CD14-positive monocyte (primary cell): ENCODE measurements at regions not wholly inside any gene's neighbourhood (a gene's known extent, or its start where the extent isn't known, plus 50 kb on each side); places are given as distances from the start of the nearest gene placed in this dataset.

ENCODE experiments used
- DNase-seq, 3 donors: peaks; one replicate each; pipeline ENCODE4 v3.0.0-alpha.2; 2011 to 2022
- H2AFZ ChIP-seq: 2 replicates; pipeline ENCODE4 v1.6.0; 2012; ENCODE audit warnings: mild to moderate bottlenecking, low read depth, low read length, inconsistent platforms; ENCODE audit not compliant: insufficient read depth, poor library complexity, severe bottlenecking
- H3K27ac ChIP-seq, 2 donors: 1 replicate in 1 of 2; 2 replicates in 1 of 2; pipeline ENCODE4 v1.5.1; 2012 to 2013; ENCODE audit warnings: low read length in 2 of 2, control low read depth in 1 of 2, inconsistent platforms in 1 of 2, low read depth in 1 of 2, mild to moderate bottlenecking in 1 of 2
- H3K27me3 ChIP-seq, 2 donors: one replicate each; pipeline versions ENCODE4 v1.6.0 to v1.6.1; 2011 to 2013; ENCODE audit warnings: low read length in 2 of 2; ENCODE audit not compliant: control insufficient read depth in 2 of 2, insufficient read depth in 2 of 2
- H3K36me3 ChIP-seq, 2 donors: replicated peaks in 1 of 2; 1 replicate in 1 of 2; 2 replicates in 1 of 2; pipeline versions ENCODE4 v1.5.1 to v1.6.1; 2012 to 2013; ENCODE audit warnings: low read length in 2 of 2, control low read depth in 1 of 2, inconsistent platforms in 1 of 2, mild to moderate bottlenecking in 1 of 2; ENCODE audit not compliant: insufficient read depth in 2 of 2, control insufficient read depth in 1 of 2
- H3K4me1 ChIP-seq, 2 donors: 1 replicate in 1 of 2; 2 replicates in 1 of 2; pipeline versions ENCODE4 v1.5.1 to v1.6.1; 2012 to 2013; ENCODE audit warnings: low read length in 2 of 2, control low read depth in 1 of 2, inconsistent platforms in 1 of 2, mild to moderate bottlenecking in 1 of 2, moderate library complexity in 1 of 2; ENCODE audit not compliant: insufficient read depth in 2 of 2, control insufficient read depth in 1 of 2
- H3K4me2 ChIP-seq: replicated peaks from 2 replicates; pipeline ENCODE3; 2012; ENCODE audit warnings: low read length, moderate library complexity, mild to moderate bottlenecking; ENCODE audit not compliant: poor library complexity, severe bottlenecking; ENCODE audit errors: extremely low read depth
- H3K4me3 ChIP-seq, 3 experiments: fragments of 200-600 bp in 1 of 3; sonication (generic) in 1 of 3; replicated peaks in 1 of 3; 1 replicate in 2 of 3; 2 replicates in 1 of 3; pipeline ENCODE4 v1.5.1; 2011 to 2013; ENCODE audit warnings: low read length in 3 of 3, mild to moderate bottlenecking in 3 of 3, control low read depth in 2 of 3, low read depth in 2 of 3, inconsistent platforms in 1 of 3, moderate library complexity in 1 of 3
- H3K79me2 ChIP-seq: 2 replicates; pipeline ENCODE4 v1.6.0; 2012; ENCODE audit warnings: mild to moderate bottlenecking, control low read depth, inconsistent platforms, low read length, moderate library complexity; ENCODE audit not compliant: insufficient read depth
- H3K9ac ChIP-seq: 2 replicates; pipeline ENCODE4 v1.6.0; 2017; ENCODE audit warnings: low read length, mild to moderate bottlenecking; ENCODE audit not compliant: insufficient read depth, poor library complexity, severe bottlenecking
- H3K9me3 ChIP-seq, 2 donors: replicated peaks in 1 of 2; 1 replicate in 1 of 2; 2 replicates in 1 of 2; pipeline versions ENCODE4 v1.5.1 to v1.6.1; 2012 to 2013; ENCODE audit warnings: low read length in 2 of 2, control low read depth in 1 of 2; ENCODE audit not compliant: control insufficient read depth in 1 of 2, insufficient read depth in 1 of 2
- H4K20me1 ChIP-seq: 2 replicates; pipeline ENCODE4 v1.6.0; 2012; ENCODE audit warnings: mild to moderate bottlenecking, low read length, control low read depth, moderate library complexity; ENCODE audit not compliant: insufficient read depth
- H3K27ac Mint-ChIP-seq, 7 donors: one replicate each; pipeline ENCODE4 v1.8.0; 2020; ENCODE audit warnings: mild to moderate bottlenecking in 7 of 7, mixed read lengths in 7 of 7, moderate library complexity in 6 of 7, inconsistent platforms in 2 of 7
- H3K27me3 Mint-ChIP-seq, 3 donors: one replicate each; pipeline ENCODE4 v1.8.0; 2021 to 2022; ENCODE audit warnings: low read depth in 3 of 3, mild to moderate bottlenecking in 3 of 3, mixed read lengths in 3 of 3, moderate library complexity in 3 of 3, inconsistent platforms in 1 of 3
- H3K36me3 Mint-ChIP-seq, 2 donors: one replicate each; pipeline ENCODE4 v1.8.0; 2020; ENCODE audit warnings: mixed read lengths in 2 of 2, inconsistent platforms in 1 of 2, mild to moderate bottlenecking in 1 of 2
- H3K4me1 Mint-ChIP-seq: one replicate; pipeline ENCODE4 v1.8.0; 2020; ENCODE audit warnings: mild to moderate bottlenecking, mixed read lengths
- H3K4me3 Mint-ChIP-seq, 2 donors: one replicate each; pipeline ENCODE4 v1.8.0; 2020; ENCODE audit warnings: mild to moderate bottlenecking in 2 of 2, mixed read lengths in 2 of 2, moderate library complexity in 1 of 2
- H3K9me3 Mint-ChIP-seq, 7 donors: one replicate each; pipeline ENCODE4 v1.8.0; 2020 to 2022; ENCODE audit warnings: mixed read lengths in 7 of 7, mild to moderate bottlenecking in 6 of 7, moderate library complexity in 6 of 7, inconsistent platforms in 2 of 7
- CTCF ChIP-seq: fragments of 200-600 bp; IDR thresholded peaks from one replicate; pipeline ENCODE4 v1.8.0; 2022; ENCODE audit warnings: antibody characterized with exemption, mild to moderate bottlenecking
- WGBS: methylation state at CpG from one replicate; pipeline ENCODE4 v1.1.5; 2013; ENCODE audit warnings: missing lambda C conversion rate; ENCODE audit not compliant: insufficient coverage; 5-methylcytosine and 5-hydroxymethylcytosine counted together
- intact Hi-C, 2 donors: fragments of 100-400 bp; cut with micrococcal nuclease; formaldehyde crosslinking; loops; one replicate each; pipeline versions ENCODE4 v1.15.0 to v1.15.1; 2023

GRCh38 chr1:244952940-244953339, 88.6 kb upstream of the HNRNPU start:
- Histone ChIP-seq H2AFZ (peak overlapping the region; percentile 83), H3K9ac (peak overlapping the region; percentile 35), H3K4me1 (peaks cover 26% of the 10 kb centered on the region in 2 donors), H3K27ac (peak overlapping the region in 1 of 2 donors; percentile 57), H3K27me3 (no peaks in the 10 kb centered on the region), H3K4me2 (peak overlapping the region; percentile 67), H3K36me3 (no peaks in the 10 kb centered on the region), H3K4me3 (peak overlapping the region in 2 of 3 experiments; percentile 43 to 64), H4K20me1 (no peaks in the 10 kb centered on the region), H3K79me2 (no peaks in the 10 kb centered on the region), H3K9me3 (no peaks in the 10 kb centered on the region)
- Mint-ChIP-seq H3K36me3 (no peaks in the 10 kb centered on the region), H3K4me3 (peak overlapping the region; percentile 68 to 82), H3K27ac (peak overlapping the region in 6 of 7 donors; percentile 42 to 81 (median 58)), H3K4me1 (peaks cover 34% of the 10 kb centered on the region), H3K27me3 (peaks cover 0 to 2% (median 0%) of the 10 kb centered on the region in 3 donors), H3K9me3 (peaks cover 0 to 1% (median 0%) of the 10 kb centered on the region in 7 donors)
- no peak for TF ChIP-seq CTCF
- intact Hi-C loops: no loop called here
- DNase-seq: no peak
- 7% methylated on average over 5 of the region's 8 CpGs for WGBS

GRCh38 chr1:244952280-244952933, 88.1 kb upstream of the HNRNPU start:
- H3K9ac ChIP-seq: peak overlapping the region; percentile 35
- peak overlapping the region in 2 of 3 experiments; percentile 43 to 64 for H3K4me3 ChIP-seq
- peak overlapping the region; percentile 67 for H3K4me2 ChIP-seq
- H3K36me3 ChIP-seq: no peaks in the 10 kb centered on the region
- no peaks in the 10 kb centered on the region for H3K27me3 ChIP-seq
- no peaks in the 10 kb centered on the region for H3K9me3 ChIP-seq
- Mint-ChIP-seq H3K9me3 (peaks cover 0 to 1% (median 0%) of the 10 kb centered on the region in 7 donors), H3K27ac (peak overlapping the region in 5 of 7 donors; percentile 9 to 81 (median 51)), H3K4me1 (peaks cover 29% of the 10 kb centered on the region), H3K4me3 (peak overlapping the region; percentile 68 to 82), H3K36me3 (no peaks in the 10 kb centered on the region), H3K27me3 (peaks cover 0 to 2% (median 0%) of the 10 kb centered on the region in 3 donors)
- no peak for DNase-seq
- H3K79me2 ChIP-seq: no peaks in the 10 kb centered on the region
- no peaks in the 10 kb centered on the region for H4K20me1 ChIP-seq
- peaks cover 21% of the 10 kb centered on the region in 2 donors for H3K4me1 ChIP-seq
- no peak for TF ChIP-seq CTCF
- WGBS: 100% methylated on average over 2 of the region's 5 CpGs
- H2AFZ ChIP-seq: peak overlapping the region; percentile 83
- peak overlapping the region in 1 of 2 donors; percentile 57 for H3K27ac ChIP-seq
- intact Hi-C loops: no loop called here
